ENCODE measurements at regions not wholly inside any gene's neighbourhood (a gene's known extent, or its start where the extent isn't known, plus 50 kb on each side); places are given as distances from the start of the nearest gene placed in this dataset.

GRCh38 chr3:159069866-159070425, 268.1 kb downstream of the MFSD1 start:
- TF ChIP-seq EZH2 (optimal IDR thresholded peaks at IDR 0.05; ENCODE audit: low read depth, low read length) (no peak), CTCF (IDR thresholded peaks at IDR 0.05; ENCODE audit: low read length) (no peak)

Data from MM.1S (cell line).